SKM-1 (cell line): ENCODE measurements at regions not wholly inside any gene's neighbourhood (a gene's known extent, or its start where the extent isn't known, plus 50 kb on each side); places are given as distances from the start of the nearest gene placed in this dataset.

Experiments
- DNase-seq: peaks from one replicate; lab custom pipeline; 2025; ENCODE audit not compliant: unreplicated experiment; lab: John Stamatoyannopoulos, UW

DNA sequence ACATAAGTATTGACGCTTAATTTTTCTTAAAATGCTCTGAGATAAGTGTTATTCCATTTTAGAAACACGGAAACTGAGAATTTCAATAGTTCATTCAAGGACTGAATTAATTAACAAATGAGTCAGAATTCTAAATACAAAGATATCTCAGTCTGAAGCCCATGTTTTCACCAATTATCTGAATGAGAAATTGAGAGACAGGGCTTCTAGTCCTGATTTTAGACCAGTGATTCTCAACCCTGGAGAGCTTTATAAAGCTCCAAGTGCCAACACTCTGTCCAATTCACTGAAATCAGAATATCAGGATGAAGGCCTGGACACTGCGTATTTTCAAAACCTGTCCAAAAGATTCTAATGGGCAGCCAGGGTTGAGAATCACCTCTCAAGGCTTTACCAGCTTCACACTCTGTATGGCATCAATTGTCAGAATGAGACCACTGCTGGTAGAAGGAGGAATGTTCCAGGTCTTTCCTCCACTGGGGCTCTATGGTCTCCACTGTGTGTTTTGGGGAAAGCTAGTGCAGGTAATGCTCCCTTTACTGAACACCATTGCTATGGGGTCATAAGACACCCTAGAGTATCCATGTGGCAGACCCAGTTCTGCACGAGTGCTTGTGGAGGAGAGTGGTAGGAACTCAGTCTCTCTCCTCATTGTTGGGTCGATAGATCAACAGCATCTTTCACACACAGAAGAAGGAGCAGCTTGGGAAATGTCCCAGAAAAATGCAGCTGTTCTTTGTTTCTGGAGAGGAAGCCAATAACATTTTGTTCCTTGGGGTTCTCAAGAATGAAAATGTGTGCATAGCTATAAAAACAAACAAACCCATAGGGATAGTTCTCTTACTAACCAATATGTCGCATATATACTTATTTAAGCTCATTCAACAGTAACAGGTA lies 99.7 kb upstream of the OSMR start:
- DNase-seq = no peak

DNA sequence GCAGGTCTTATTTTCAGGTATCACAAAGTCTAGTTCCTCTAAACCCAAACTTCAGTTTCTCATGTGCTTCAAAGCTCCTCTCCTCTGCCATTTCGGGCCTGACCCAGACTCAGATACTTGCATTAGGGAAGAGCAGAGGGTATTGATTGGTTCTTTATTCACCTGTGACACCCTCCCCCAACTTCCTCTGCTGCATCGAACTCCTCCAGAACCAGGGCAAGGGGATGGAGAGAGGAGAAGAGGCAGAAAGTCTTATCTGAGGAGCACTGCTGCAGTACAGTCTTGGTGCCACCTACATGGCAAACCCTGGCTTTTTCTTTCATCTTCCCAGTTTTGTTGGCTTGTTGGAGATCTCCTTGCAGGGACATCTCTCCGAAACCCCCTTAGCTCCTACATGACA lies 96.0 kb upstream of the OSMR start:
- no peak for DNase-seq

DNA sequence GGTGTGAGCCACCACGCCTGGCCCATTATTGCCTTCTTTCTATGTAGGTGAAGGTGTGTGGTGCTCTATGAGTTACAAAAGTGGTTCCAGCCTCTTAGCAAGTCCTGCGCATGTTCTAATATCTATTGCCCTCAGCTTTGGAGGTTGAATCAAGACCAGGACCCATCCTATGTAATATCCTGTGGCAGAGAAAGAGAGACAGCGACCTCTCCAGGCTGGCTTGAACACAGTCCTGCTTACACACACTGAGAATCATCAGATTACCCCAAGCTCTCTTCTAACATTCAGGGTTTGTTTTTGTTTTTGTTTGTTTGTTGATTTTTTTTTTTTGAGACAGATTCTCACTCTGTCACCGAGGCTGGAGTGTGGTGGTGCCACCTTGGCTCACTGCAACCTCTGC lies 94.7 kb upstream of the OSMR start:
- DNase-seq = no peak

DNA sequence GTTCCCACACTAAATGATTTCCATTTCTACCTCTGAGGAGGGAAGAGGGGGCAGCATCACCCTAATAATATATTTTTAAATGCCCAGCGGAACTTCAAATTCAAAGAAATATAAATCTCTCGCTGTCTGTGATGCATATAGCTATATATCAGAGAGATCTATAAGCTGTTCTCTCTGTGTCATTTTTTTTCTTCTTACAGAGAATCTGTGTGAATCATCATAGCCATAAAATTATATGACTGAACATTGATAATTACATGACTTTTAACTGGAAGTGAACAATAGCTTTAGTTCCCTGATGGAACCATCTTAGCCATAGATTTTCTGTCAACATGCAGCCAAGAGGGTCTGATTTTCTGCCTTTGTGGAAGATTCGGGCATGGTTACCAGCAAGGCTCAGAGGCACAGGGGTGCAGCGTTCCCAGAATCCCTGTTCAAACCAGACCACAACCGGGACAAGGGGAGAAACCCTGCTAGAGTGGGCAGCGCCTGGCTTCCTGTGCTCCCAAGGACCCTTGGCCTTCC lies 93.7 kb upstream of the OSMR start:
- DNase-seq = no peak

DNA sequence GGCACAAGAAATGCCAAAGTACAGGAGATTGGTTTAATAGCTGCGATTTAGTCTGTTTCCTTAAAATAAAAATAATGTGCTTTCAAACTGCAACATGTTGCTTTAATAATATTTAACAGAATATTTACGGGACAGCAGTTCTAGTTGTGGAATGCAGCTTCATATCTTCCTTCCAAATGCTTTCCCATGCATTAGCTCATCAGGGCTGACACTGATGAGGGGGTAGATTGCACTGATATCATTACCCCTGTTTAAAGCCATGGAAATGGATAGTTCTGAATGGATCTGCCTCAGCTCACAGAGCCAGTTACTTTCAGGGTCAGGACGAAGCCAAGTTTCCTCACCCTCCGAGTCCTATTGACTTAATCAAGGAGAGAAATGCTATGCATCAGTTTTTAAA lies 93.2 kb upstream of the OSMR start:
- DNase-seq = no peak

DNA sequence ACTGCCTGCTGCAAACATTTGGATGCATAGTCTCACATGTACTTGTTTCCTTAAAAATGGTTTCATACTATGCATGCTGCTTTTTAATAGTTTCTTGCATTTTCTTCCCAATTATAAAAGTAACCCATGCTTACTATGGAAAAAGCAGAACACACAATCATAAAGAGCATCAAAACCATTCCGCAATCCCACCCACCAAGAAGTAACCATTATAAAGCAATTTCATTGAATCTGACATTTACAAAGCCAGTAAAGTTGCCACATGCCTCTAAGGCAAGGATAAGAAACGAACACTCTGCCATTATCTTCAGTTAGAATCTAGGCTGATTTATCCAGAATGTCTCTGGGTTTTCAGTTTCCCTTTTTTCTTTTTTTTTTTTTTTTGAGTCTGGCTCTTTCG lies 92.7 kb upstream of the OSMR start:
- no peak for DNase-seq

DNA sequence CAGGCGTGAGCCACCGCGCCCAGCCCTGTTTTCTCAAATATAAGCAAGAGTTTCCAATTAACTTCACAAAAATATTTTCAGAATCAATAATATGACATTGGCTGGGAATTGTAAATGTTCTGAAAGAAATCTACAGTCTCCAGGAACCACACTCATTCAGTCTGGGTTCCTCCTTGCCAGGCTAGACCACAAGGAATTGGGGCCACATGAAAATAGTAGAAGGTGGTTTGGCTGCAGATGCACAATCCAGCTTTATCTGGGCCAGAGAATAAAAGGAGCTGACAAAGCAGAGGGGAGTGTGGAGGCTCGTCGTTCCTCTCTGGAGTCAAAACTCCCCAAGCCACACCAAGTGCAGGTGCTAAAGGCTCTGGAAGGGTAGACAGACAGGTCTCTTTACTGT lies 92.0 kb upstream of the OSMR start:
- DNase-seq = no peak

DNA sequence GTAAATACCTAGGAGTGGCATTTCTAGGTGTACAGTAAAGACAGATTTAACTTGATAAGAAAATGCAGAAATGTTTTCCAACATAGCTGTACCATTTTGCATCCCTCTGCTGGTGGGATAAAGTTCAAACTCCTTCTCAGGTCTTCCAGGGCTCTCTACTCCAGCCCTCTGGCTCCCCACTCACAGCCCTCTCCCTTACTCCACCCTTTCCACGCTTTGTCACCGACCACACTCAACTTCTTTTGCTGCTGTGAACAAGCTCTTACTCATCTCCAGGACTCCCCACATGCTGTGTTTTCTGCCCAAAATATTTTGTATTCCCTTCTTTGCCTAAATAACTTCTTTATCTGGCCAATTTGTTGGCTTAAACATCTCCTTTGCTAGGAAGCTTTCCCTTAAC lies 90.6 kb upstream of the OSMR start:
- DNase-seq = no peak

DNA sequence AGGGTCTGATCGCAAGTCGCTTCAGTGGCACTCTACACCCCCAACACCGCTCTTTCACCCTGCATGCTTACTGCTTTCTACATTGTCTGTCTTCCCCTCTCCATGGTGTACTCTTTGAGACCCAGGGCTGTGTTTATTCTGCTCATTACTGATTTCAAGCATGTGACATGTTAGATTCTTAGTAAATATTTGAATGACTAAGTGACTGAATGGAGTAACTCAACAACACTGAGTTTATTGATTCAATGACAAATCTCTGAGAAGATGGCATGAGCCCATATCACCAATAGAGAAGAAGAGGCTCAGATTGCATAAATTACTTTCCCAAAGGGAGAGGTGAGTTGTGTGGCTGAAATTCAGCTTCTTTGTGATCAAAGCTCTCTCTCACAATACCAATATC lies 89.7 kb upstream of the OSMR start:
- DNase-seq = no peak

DNA sequence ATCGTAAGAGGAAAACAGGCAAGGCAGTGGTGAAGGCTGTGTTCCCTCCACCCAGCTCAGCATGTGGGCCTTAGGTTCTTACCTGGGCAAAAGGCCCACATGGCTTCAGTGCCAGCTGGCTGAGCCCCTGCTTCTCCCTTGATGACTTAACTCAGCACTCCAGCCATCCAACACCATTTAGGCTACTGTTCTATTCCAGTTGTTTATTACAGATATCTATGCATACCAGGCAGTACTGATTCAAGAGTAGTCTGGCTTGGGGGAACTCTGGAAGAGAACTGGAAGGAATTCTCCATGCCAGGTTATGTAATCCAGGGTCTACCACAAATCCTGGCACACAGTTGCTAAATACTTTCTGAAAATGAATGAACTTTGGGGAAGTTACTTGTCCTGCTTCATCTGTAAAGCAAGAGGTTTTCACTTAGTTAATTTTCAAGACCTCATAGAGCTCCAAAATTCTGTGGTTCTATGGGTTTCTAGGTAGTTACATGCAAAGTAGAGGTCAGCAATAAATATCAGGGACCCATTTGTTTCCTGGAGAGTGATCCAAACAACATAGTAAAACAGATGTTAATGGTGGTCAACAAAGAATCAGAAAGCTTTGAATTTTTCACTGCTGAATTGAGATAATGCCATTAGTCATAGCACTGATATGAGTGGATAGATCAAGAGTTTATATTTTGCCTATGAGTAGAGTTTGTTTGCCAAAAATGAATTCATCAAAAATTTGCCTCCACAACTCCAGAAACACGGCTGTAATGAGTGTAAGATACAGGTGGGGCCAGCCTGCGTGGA lies 88.2 kb upstream of the OSMR start:
- DNase-seq = no peak

DNA sequence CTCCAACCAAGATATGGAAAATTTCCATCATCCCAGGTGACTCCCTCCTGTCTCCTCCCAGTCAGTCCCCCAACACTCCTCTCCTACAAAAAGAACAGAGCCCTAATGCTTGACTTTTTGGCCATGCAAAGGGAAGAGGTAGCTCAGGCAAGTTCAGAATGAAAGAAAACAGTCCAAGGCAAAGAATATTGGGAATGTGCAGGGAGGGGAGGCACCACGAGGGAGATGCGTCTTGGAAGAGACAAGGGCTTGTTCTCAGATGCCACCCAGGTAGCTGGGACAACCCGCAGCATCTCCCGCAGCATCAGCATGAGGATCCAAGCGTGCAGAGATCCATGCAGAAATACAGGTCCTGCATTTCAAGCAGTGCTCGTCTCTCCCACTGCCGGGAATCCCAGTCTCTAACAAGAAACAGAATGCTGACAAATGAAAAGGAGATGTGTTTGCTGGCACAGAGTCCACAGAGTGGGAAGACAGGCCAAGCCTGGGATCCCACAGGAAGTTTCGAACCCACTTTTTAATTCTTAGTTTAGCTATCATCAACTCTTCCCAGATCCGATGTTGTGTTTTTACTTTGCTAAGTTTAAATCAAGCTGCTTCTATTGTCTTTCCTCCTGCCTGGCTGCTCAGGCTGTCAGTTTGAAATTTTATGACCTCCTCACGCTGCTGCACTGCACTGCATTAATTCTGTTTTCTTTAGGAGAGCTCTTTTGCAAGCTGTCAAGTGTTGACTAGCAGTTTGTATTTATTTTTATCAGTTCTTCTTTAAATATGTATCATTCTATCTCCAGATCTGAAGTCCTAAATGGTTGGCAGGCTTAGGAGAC lies 86.8 kb upstream of the OSMR start:
- DNase-seq = no peak

DNA sequence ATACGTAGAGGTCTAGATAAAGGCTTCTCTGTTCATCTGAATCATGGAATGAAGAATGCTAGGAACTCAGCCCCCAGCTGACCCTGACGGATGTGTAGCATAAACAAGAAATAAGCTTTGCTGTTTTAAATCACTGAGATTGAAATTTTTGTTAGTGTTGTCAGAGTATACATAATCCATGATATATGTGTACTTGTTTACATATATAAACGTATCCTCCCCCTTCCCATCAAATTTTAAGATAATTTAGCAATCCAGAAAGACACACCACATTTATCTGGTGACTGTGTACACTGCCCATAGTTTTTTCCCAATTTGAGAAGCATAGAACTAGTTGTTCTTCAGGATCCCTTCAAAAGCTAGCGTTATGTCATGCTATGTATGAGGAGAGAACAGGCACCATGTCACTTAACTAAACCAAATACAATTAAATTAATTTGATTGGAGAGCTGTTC lies 80.8 kb upstream of the OSMR start:
- no peak for DNase-seq

DNA sequence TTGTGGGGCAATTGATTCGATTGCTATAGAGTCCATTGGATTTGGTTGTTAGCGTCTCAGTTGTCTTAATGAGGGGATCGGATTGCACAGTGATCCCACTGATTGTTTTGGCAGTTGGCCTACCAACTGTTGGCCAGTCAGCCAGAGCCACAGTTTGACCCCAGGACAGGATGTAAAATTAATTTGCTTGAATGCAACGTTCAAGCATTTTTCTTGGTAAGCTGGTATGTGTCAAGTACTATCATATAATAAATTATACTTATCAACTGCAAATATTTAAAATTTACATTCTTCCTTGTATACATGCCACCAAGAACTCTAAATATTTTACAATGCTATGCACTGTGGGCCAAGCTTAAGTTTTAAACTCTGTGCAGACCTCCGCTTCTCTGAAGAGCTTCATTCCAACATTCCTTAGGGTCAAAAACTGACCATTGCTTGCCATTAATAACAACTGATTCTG lies 80.4 kb upstream of the OSMR start:
- no peak for DNase-seq

DNA sequence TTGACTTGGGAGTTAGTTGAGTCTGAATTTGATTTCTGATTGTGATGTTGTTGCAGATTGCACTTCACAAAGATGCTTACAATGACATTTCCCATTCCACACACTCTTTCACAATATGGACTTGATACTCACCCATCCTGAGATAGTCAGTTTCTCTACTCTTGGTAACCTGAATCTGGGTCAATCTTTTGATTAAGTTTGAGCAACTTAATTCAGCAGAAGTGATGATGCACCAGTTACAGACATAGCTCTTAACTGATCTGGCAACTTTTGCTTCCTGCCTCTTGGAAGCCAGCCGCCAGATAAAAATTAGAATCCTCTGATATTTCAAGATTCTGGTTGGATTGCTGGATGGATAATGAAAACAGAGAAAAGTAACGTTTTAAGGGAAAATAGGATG lies 79.7 kb upstream of the OSMR start:
- no peak for DNase-seq

DNA sequence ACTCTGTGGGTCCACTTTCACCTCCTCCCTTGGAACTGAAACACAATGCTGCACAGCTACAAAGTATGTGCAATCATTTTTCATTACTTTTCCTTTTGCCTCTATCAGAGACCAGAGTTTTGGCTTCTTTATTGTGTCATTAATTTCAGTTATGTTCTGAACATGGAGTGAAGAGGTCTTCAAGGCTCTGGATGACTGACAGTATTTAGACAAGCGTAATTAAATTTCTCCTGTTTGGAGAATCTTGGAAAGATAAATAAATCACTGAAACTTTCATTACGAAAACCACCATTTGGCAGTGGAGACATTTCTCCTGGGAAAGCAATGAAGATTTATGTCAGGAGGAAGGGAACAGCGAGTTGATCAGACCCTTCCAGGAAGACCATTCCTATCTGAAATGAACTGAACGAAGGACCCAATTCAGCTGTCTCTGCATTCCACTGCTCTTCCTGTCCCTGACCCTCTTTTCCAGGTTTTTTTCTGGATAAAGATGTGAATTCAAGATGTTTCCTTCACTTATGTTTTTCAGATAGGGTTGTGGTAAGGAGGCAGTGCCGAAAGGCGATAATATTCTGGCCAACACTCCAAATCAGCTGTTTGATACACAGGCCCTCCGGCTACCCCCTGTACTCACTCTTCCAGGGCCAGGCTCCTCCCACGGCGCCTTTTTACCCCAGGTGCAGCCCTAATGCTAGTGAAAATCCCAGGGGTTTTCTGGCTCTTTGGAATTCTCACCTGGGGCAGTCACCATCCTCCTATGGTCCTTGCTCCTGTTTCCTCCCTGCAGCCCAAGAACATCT lies 77.2 kb upstream of the OSMR start:
- DNase-seq = no peak

DNA sequence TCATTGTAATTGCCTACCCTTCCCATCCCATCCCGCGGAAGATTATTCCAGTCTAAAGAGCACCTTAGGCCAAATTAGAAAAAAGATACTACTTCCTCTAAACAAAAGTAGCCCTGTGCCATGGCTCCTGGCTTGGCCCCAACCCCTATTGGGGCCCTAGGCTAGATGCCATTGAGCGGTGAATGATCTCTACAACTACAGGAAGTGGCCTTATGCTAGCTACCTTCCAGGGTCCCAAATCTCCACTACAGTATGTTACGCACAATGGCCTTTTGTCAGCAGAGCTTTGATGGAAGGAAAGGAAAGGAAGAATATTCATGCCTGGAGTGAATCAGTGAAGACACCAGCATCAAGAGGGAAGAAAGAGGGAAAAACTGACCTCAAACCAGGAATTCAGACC lies 73.3 kb upstream of the OSMR start:
- no peak for DNase-seq

DNA sequence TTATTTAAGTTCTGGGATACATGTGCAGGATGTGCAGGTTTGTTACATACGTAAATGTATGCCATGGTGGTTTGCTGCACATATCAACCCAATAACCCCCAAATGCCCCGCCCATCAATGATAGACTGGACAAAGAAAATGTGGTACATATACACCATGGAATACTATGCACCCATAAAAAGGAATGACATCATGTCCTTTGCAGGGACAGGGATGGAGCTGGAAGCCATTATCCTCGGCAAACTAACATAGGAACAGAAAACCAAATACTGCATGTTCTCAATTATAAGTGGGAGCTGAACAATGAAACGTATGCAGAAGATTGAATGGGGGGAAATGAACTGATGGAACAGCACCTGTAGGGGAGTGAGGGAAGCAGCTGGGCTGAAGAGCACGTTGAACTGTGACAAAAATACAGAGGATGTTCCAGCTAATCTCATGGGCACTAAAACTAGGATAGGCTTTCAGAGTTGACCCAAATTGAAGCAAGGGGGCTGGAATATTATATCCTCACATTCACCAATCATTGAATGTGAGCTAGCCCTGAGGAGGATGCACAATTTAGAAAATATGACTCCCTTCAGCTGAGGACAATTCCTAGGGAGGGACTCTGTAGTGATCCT lies 70.5 kb upstream of the OSMR start:
- DNase-seq = no peak

DNA sequence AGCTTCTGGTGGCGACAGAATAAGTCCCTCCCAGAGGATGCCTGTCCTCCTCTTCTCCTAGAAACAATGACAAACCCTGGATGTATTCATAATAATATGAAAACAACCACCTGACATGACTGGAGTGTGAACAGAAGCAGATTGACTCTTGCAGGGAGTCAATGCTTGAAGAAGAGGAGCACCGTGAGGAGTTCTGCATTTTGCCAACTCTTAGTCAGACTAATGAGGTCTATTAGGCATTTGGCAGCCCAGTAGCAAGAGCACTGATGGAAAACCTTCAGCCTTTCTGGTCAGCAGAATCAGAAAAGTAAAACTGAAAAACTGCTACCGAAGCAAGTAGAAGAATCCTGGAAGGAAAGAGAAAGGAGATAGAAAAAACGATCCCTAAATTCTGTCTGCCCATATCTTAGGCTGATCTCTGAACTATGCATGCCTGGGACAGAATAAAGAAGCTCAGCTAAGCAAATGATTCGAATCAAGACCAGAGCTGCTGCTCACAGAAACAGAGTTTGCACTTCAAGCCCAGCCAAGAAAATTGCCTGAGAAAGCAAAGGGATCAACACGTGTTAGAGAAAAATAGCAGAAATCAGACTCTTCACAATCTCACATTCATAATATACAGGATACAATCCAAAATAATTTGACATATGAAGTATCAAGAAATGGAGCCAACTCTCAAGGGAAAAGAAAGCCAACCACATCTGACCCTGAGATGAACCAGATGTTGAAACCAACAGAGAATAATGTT lies 69.5 kb upstream of the OSMR start:
- no peak for DNase-seq

DNA sequence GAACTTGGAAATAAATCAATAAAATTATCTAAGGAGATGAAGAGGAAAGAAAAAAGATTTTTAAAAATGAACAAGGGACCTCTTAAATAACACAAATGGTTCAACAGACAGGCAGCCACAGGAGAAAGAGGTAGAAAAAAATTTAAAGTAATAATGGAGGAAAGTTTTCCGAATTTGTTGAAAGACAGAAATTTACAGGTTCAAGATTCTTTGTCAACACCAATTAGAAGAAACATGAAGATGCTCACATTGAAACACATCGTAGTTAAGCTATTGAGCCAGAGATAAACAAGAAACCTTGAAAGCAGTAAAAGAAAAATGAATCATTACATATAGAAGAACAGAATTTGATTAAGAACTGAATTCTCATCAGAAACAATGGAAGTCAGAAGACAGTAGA lies 68.7 kb upstream of the OSMR start:
- DNase-seq = no peak
